Nephron (organoid): ENCODE measurements at regions not wholly inside any gene's neighbourhood (a gene's known extent, or its start where the extent isn't known, plus 50 kb on each side); places are given as distances from the start of the nearest gene placed in this dataset.
A peak's percentile ranks its signal among the peaks of the same experiment; 100 is the strongest.

Experiments
- H3K27ac Mint-ChIP-seq, 3 experiments: 2 replicates each; pipeline ENCODE4 v1.8.0; 2020; ENCODE audit warnings: mixed read lengths in 3 of 3, mild to moderate bottlenecking in 2 of 3, moderate library complexity in 1 of 3
- H3K27me3 Mint-ChIP-seq: 2 replicates; pipeline ENCODE4 v1.8.0; 2021; ENCODE audit warnings: low read depth, mild to moderate bottlenecking, moderate library complexity, mixed read lengths
- H3K36me3 Mint-ChIP-seq: 2 replicates; pipeline ENCODE4 v1.8.0; 2020; ENCODE audit warnings: low read depth, mixed read lengths
- H3K4me1 Mint-ChIP-seq: 2 replicates; pipeline ENCODE4 v1.8.0; 2020; ENCODE audit warnings: mixed read lengths
- H3K4me3 Mint-ChIP-seq, 3 experiments: 2 replicates each; pipeline ENCODE4 v1.8.0; 2020; ENCODE audit warnings: mild to moderate bottlenecking in 3 of 3, mixed read lengths in 3 of 3, moderate library complexity in 2 of 3
- H3K9me3 Mint-ChIP-seq: 2 replicates; pipeline ENCODE4 v1.8.0; 2020; ENCODE audit warnings: mixed read lengths
- CTCF ChIP-seq, 3 experiments: fragments of 200-600 bp; sonication (generic); IDR thresholded peaks; one replicate each; pipeline ENCODE4 v1.5.0; 2021; ENCODE audit warnings: antibody characterized with exemption in 3 of 3; ENCODE audit not compliant: unreplicated experiment in 3 of 3

DNA sequence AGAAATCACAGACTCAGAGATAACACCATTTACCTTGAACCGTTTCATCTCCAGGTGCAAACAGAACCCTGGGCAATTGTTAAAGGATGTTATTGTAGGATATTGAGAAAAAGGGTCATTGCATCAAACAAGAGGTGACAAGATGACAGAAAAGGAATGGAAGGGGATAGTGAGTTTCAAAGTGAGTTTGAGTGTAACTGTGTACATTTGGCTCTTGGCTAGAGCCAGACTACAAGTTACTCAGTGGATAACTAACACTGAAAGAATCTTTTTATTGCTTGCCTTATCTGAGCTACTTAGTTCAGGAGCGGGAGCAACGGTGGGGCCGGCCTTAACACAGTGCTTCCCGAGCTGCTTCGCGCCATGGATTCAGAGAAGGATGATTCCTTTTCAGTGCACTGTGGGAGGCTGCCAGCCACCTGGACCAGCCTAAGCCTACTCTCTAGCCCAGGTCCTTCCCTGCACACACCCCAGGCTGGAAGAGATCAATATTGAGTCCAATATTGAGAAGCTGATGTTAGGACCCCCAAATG is 193.4 kb downstream of the ATPSCKMT start:
- H3K4me1 Mint-ChIP-seq: no peaks in the 10 kb centered on the region
- TF ChIP-seq CTCF (IDR thresholded peaks at IDR 0.05; ENCODE audit: unreplicated experiment in 3 of 3): no peak
- peaks cover 7% of the 10 kb centered on the region for H3K27me3 Mint-ChIP-seq
- H3K4me3 Mint-ChIP-seq: no peak overlapping the region
- peaks cover 17% of the 10 kb centered on the region for H3K9me3 Mint-ChIP-seq
- H3K36me3 Mint-ChIP-seq: peaks cover 8% of the 10 kb centered on the region
- H3K27ac Mint-ChIP-seq: no peak overlapping the region

GRCh38 chr5:10049858-10050455 is 199.7 kb downstream of the ATPSCKMT start:
- peaks cover 12% of the 10 kb centered on the region for H3K36me3 Mint-ChIP-seq
- H3K27ac Mint-ChIP-seq: peak overlapping the region in 1 of 3 experiments; percentile 8
- no peaks in the 10 kb centered on the region for H3K4me1 Mint-ChIP-seq
- H3K9me3 Mint-ChIP-seq: peaks cover 25% of the 10 kb centered on the region
- TF ChIP-seq CTCF (IDR thresholded peaks at IDR 0.05; ENCODE audit: unreplicated experiment in 3 of 3): no peak
- peaks cover 4% of the 10 kb centered on the region for H3K27me3 Mint-ChIP-seq
- H3K4me3 Mint-ChIP-seq: no peak overlapping the region

GRCh38 chr5:10046676-10047075 is 203.0 kb downstream of the ATPSCKMT start:
- no peak for TF ChIP-seq CTCF (IDR thresholded peaks at IDR 0.05; ENCODE audit: unreplicated experiment in 3 of 3)
- peaks cover 13% of the 10 kb centered on the region for H3K9me3 Mint-ChIP-seq
- H3K27me3 Mint-ChIP-seq: peaks cover 7% of the 10 kb centered on the region
- H3K27ac Mint-ChIP-seq: no peak overlapping the region
- H3K4me1 Mint-ChIP-seq: no peaks in the 10 kb centered on the region
- no peak overlapping the region for H3K4me3 Mint-ChIP-seq
- peaks cover 3% of the 10 kb centered on the region for H3K36me3 Mint-ChIP-seq

DNA sequence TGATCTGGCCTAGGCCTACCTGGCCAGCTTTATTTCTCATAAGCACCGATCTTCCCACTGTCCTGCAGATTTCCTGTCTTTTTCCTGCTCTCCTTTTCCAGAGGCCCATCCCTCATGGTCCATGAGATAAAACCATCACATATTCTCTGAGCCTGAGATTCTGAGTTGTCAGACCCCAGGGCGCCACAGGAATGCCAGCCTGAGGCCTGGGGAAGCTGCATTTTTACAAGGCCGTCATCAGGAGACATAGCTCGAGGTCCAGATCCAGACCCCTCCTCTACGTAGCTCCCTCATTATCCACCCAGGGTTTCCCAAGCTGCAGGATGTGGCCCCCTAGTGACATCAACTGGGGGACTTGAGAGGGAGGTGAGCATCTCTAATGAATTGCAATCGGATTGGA is 204.3 kb downstream of the ATPSCKMT start:
- Mint-ChIP-seq H3K27me3 (peaks cover 7% of the 10 kb centered on the region), H3K9me3 (peaks cover 2% of the 10 kb centered on the region), H3K4me3 (no peak overlapping the region), H3K4me1 (no peaks in the 10 kb centered on the region), H3K36me3 (peaks cover under 1% of the 10 kb centered on the region), H3K27ac (no peak overlapping the region)
- TF ChIP-seq CTCF (IDR thresholded peaks at IDR 0.05; ENCODE audit: unreplicated experiment in 3 of 3): no peak

GRCh38 chr5:10036136-10036815 is 213.4 kb downstream of the ATPSCKMT start:
- Mint-ChIP-seq H3K9me3 (no peaks in the 10 kb centered on the region), H3K27me3 (no peaks in the 10 kb centered on the region), H3K36me3 (no peaks in the 10 kb centered on the region), H3K4me3 (no peak overlapping the region), H3K4me1 (peaks cover 5% of the 10 kb centered on the region), H3K27ac (no peak overlapping the region)
- no peak for TF ChIP-seq CTCF (IDR thresholded peaks at IDR 0.05; ENCODE audit: unreplicated experiment in 3 of 3)
